Neural cell (in vitro differentiated cells): ENCODE measurements at regions not wholly inside any gene's neighbourhood (a gene's known extent, or its start where the extent isn't known, plus 50 kb on each side); places are given as distances from the start of the nearest gene placed in this dataset.

Source experiments
- H2AFZ ChIP-seq: fragments of 200-600, 300-800 bp; sonication (generic), shearing (Covaris generic); 2 replicates; pipeline ENCODE4 v1.6.0; 2014; ENCODE audit warnings: low read depth, mild to moderate bottlenecking, antibody characterized with exemption, low read length, moderate library complexity
- H3F3A ChIP-seq: fragments of 200-600 bp; shearing (Covaris generic); 2 replicates; pipeline ENCODE4 v1.6.1; 2016; ENCODE audit warnings: mild to moderate bottlenecking, moderate library complexity, mixed read lengths, antibody characterized with exemption, low read length; ENCODE audit not compliant: insufficient read depth, poor library complexity, severe bottlenecking
- H3K27ac ChIP-seq: fragments of 200-600, 300-800 bp; sonication (generic), shearing (Covaris generic); 2 replicates; pipeline ENCODE4 v1.5.1; 2014; ENCODE audit warnings: mild to moderate bottlenecking, low read length, moderate library complexity
- H3K27me3 ChIP-seq: fragments of 300-800, 200-600 bp; sonication (generic), shearing (Covaris generic); 2 replicates; pipeline ENCODE4 v1.6.0; 2014; ENCODE audit warnings: mild to moderate bottlenecking, low read depth, low read length, moderate library complexity; ENCODE audit not compliant: insufficient read depth
- H3K36me3 ChIP-seq: fragments of 300-800, 200-600 bp; sonication (generic), shearing (Covaris generic); 2 replicates; pipeline ENCODE4 v1.5.1; 2014; ENCODE audit warnings: mild to moderate bottlenecking, antibody characterized with exemption, low read length, moderate library complexity; ENCODE audit not compliant: insufficient read depth
- H3K4me2 ChIP-seq: fragments of 300-800, 200-600 bp; sonication (generic), shearing (Covaris generic); 2 replicates; pipeline ENCODE4 v1.6.0; 2014; ENCODE audit warnings: mild to moderate bottlenecking, low read length
- H3K4me3 ChIP-seq: fragments of 300-800, 200-600 bp; sonication (generic), shearing (Covaris generic); 2 replicates; pipeline ENCODE4 v1.5.1; 2014; ENCODE audit warnings: mild to moderate bottlenecking, low read length, moderate library complexity
- H3K79me2 ChIP-seq: fragments of 200-600 bp; shearing (Covaris generic); replicated peaks from 2 replicates; pipeline ENCODE4 v1.6.0; 2014; ENCODE audit warnings: mild to moderate bottlenecking, low read length, moderate library complexity; ENCODE audit not compliant: insufficient read depth
- H3K9ac ChIP-seq: fragments of 300-800, 200-600 bp; sonication (generic), shearing (Covaris generic); 2 replicates; pipeline ENCODE4 v1.6.1; 2016; ENCODE audit warnings: mild to moderate bottlenecking, low read length, mixed read lengths
- H3K9me2 ChIP-seq: fragments of 200-600 bp; shearing (Covaris generic); 2 replicates; pipeline ENCODE4 v1.6.1; 2016; ENCODE audit warnings: mild to moderate bottlenecking, low read length, mixed read lengths; ENCODE audit not compliant: insufficient read depth
- H3K9me3 ChIP-seq: fragments of 200-600, 300-800 bp; sonication (generic), shearing (Covaris generic); 2 replicates; pipeline ENCODE4 v1.6.1; 2016; ENCODE audit warnings: mild to moderate bottlenecking, mixed run types, low read length, moderate library complexity, mixed read lengths
- H4K20me1 ChIP-seq: fragments of 200-600 bp; shearing (Covaris generic); 2 replicates; pipeline ENCODE4 v1.6.1; 2016; ENCODE audit warnings: mild to moderate bottlenecking, mixed run types; ENCODE audit not compliant: insufficient read depth
- CTCF ChIP-seq: fragments of 450-650 bp; IDR thresholded peaks from 2 replicates; pipeline ENCODE4 v1.5.1; 2014; ENCODE audit warnings: antibody characterized with exemption, mild to moderate bottlenecking, moderate library complexity; ENCODE audit not compliant: poor library complexity, severe bottlenecking
- EP300 ChIP-seq: fragments of 450-650 bp; conservative IDR thresholded peaks from 2 replicates; pipeline ENCODE4 v1.6.1; 2014; ENCODE audit warnings: antibody characterized with exemption, mild to moderate bottlenecking, moderate library complexity; ENCODE audit not compliant: poor library complexity, severe bottlenecking
- EZH2 ChIP-seq: fragments of 200-600, 300-800 bp; shearing (Covaris generic), sonication (generic); IDR thresholded peaks from 2 replicates; pipeline ENCODE4 v1.6.1; 2014; ENCODE audit warnings: antibody characterized with exemption, low read length, borderline replicate concordance, mild to moderate bottlenecking; ENCODE audit not compliant: insufficient read depth, poor library complexity, severe bottlenecking
- MXI1 ChIP-seq: fragments of 450-650 bp; conservative IDR thresholded peaks from 2 replicates; pipeline ENCODE4 v1.6.1; 2014; ENCODE audit warnings: antibody characterized with exemption, mild to moderate bottlenecking; ENCODE audit not compliant: poor library complexity, severe bottlenecking
- POLR2AphosphoS5 ChIP-seq: IDR thresholded peaks from 2 replicates; pipeline ENCODE4 v1.6.1; 2012
- RAD21 ChIP-seq: fragments of 450-650 bp; conservative IDR thresholded peaks from 2 replicates; pipeline ENCODE4 v1.6.1; 2014; ENCODE audit warnings: antibody characterized with exemption, mild to moderate bottlenecking, moderate library complexity
- SMC3 ChIP-seq: fragments of 450-650 bp; conservative IDR thresholded peaks from 2 replicates; pipeline ENCODE4 v1.6.1; 2014; ENCODE audit warnings: antibody characterized with exemption, mild to moderate bottlenecking, moderate library complexity; ENCODE audit not compliant: poor library complexity
- TAF1 ChIP-seq: IDR thresholded peaks from 2 replicates; pipeline ENCODE4 v1.6.1; 2012; ENCODE audit warnings: low read depth
- TF ChIP-seq, protein P1 (sequence below): IDR thresholded peaks from 2 replicates; pipeline ENCODE4 v1.6.1; 2012; ENCODE audit warnings: borderline replicate concordance

- Histone ChIP-seq H3K9ac (no peak overlapping the region), H2AFZ (no peak overlapping the region), H3K4me2 (no peak overlapping the region)
Observed at GRCh38 chr2:76446872-76447271, 736.2 kb upstream of the GCFC2 start.

GRCh38 chr2:76445880-76446279, 735.2 kb upstream of the GCFC2 start:
- Histone ChIP-seq H3K36me3 (no peaks in the 10 kb centered on the region), H3K9me2 (no peaks in the 10 kb centered on the region)
- TF ChIP-seq EP300 = no peak
- TF ChIP-seq, protein P1, sequence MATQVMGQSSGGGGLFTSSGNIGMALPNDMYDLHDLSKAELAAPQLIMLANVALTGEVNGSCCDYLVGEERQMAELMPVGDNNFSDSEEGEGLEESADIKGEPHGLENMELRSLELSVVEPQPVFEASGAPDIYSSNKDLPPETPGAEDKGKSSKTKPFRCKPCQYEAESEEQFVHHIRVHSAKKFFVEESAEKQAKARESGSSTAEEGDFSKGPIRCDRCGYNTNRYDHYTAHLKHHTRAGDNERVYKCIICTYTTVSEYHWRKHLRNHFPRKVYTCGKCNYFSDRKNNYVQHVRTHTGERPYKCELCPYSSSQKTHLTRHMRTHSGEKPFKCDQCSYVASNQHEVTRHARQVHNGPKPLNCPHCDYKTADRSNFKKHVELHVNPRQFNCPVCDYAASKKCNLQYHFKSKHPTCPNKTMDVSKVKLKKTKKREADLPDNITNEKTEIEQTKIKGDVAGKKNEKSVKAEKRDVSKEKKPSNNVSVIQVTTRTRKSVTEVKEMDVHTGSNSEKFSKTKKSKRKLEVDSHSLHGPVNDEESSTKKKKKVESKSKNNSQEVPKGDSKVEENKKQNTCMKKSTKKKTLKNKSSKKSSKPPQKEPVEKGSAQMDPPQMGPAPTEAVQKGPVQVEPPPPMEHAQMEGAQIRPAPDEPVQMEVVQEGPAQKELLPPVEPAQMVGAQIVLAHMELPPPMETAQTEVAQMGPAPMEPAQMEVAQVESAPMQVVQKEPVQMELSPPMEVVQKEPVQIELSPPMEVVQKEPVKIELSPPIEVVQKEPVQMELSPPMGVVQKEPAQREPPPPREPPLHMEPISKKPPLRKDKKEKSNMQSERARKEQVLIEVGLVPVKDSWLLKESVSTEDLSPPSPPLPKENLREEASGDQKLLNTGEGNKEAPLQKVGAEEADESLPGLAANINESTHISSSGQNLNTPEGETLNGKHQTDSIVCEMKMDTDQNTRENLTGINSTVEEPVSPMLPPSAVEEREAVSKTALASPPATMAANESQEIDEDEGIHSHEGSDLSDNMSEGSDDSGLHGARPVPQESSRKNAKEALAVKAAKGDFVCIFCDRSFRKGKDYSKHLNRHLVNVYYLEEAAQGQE = no peak
- TF ChIP-seq RAD21 = no peak
- TF ChIP-seq TAF1 = no peak
- no peak for TF ChIP-seq CTCF
- no peak for TF ChIP-seq SMC3
- no peak for TF ChIP-seq POLR2AphosphoS5
- TF ChIP-seq MXI1 = no peak
- no peak for TF ChIP-seq EZH2

More at GRCh38 chr2:76446872-76447271, 736.2 kb upstream of the GCFC2 start:
- Histone ChIP-seq H3K27me3 (no peaks in the 10 kb centered on the region), H3K9me2 (no peaks in the 10 kb centered on the region), H3K27ac (no peak overlapping the region), H3K36me3 (no peaks in the 10 kb centered on the region), H4K20me1 (no peaks in the 10 kb centered on the region), H3K4me3 (no peak overlapping the region), H3F3A (no peaks in the 10 kb centered on the region), H3K79me2 (no peaks in the 10 kb centered on the region), H3K9me3 (no peaks in the 10 kb centered on the region)
- TF ChIP-seq RAD21 (no peak), MXI1 (no peak), SMC3 (no peak), POLR2AphosphoS5 (no peak)

DNA sequence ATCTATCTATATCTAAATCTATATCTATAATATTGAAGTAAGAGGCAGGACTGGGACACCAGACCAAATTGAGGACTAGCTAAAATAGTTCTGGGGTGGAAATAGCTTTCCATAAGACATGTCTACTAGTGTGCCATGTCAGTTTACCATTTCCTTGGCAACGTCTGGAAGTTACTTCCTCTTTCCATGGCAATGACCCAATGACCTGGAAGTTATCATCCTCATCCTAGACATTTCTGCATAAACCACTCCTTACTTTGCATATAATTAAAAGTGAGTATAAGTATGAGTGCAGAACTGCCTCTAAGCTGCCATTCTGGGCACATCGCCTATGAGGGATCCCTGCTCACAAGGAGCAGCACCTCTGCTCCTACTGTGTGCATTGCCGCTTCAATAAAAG, 734.0 kb upstream of the GCFC2 start:
- Histone ChIP-seq H3K4me2 (no peak overlapping the region), H4K20me1 (no peaks in the 10 kb centered on the region), H3K36me3 (no peaks in the 10 kb centered on the region), H3K9me2 (no peaks in the 10 kb centered on the region), H3K27me3 (no peaks in the 10 kb centered on the region), H3K79me2 (no peaks in the 10 kb centered on the region), H3K9ac (no peak overlapping the region), H2AFZ (no peak overlapping the region), H3K4me3 (no peak overlapping the region), H3K27ac (no peak overlapping the region), H3F3A (no peaks in the 10 kb centered on the region), H3K9me3 (no peaks in the 10 kb centered on the region)
- TF ChIP-seq CTCF (no peak), MXI1 (no peak), EP300 (no peak)

More at GRCh38 chr2:76445880-76446279, 735.2 kb upstream of the GCFC2 start:
- H3K9ac ChIP-seq = no peak overlapping the region
- no peak overlapping the region for H3K27ac ChIP-seq
- no peaks in the 10 kb centered on the region for H3K9me3 ChIP-seq
- no peak overlapping the region for H3K4me3 ChIP-seq
- H2AFZ ChIP-seq = no peak overlapping the region
- H3F3A ChIP-seq = no peaks in the 10 kb centered on the region
- H4K20me1 ChIP-seq = no peaks in the 10 kb centered on the region
- no peaks in the 10 kb centered on the region for H3K79me2 ChIP-seq
- H3K4me2 ChIP-seq = no peak overlapping the region
- H3K27me3 ChIP-seq = no peaks in the 10 kb centered on the region
